Adrenal gland (tissue), 9 donors: ENCODE measurements at regions not wholly inside any gene's neighbourhood (a gene's known extent, or its start where the extent isn't known, plus 50 kb on each side); places are given as distances from the start of the nearest gene placed in this dataset.

Experiments
- DNase-seq, 7 donors: peaks; one replicate each; pipeline ENCODE4 v3.0.0-alpha.2; 2019 to 2020
- H3K27ac ChIP-seq, 5 donors: fragments of 200-600 bp; sonication (generic) in 4 of 5; 1 replicate in 3 of 5; 2 replicates in 2 of 5; pipeline versions ENCODE4 v1.5.1 to v1.8.0; 2016 to 2020; ENCODE audit warnings: mild to moderate bottlenecking in 1 of 5
- H3K27me3 ChIP-seq: fragments of 200-600 bp; 2 replicates; pipeline ENCODE4 v1.8.0; 2021
- H3K36me3 ChIP-seq, 2 donors: fragments of 200-600 bp; replicated peaks in 1 of 2; 1 replicate in 1 of 2; 2 replicates in 1 of 2; pipeline versions ENCODE4 v1.5.1 to v1.8.0; 2018 to 2022
- H3K4me1 ChIP-seq, 2 donors: fragments of 200-600 bp; replicated peaks in 1 of 2; 1 replicate in 1 of 2; 2 replicates in 1 of 2; pipeline versions ENCODE4 v1.5.1 to v1.8.0; 2018 to 2021
- H3K4me3 ChIP-seq, 4 donors: fragments of 200-600 bp; sonication (generic) in 3 of 4; one replicate each; pipeline ENCODE4 v1.5.1; 2016 to 2018
- H3K9me3 ChIP-seq, 3 donors: fragments of 200-600 bp; sonication (generic) in 1 of 3; replicated peaks in 1 of 3; 1 replicate in 2 of 3; 2 replicates in 1 of 3; pipeline versions ENCODE4 v1.5.1 to v1.8.0; 2016 to 2021
- CTCF ChIP-seq, 6 experiments: fragments of 450-650 bp in 4 of 6; fragments of 200-600 bp in 2 of 6; sonication (generic) in 1 of 6; IDR thresholded peaks; 1 replicate in 5 of 6; 2 replicates in 1 of 6; pipeline versions ENCODE4 v1.5.1 to v1.8.0; 2016 to 2021; ENCODE audit warnings: antibody characterized with exemption in 6 of 6, mild to moderate bottlenecking in 2 of 6, moderate library complexity in 1 of 6
- POLR2A ChIP-seq, 2 donors: fragments of 450-650 bp; IDR thresholded peaks; one replicate each; pipeline ENCODE4 v1.6.1; 2017; ENCODE audit warnings: antibody characterized with exemption in 2 of 2, mild to moderate bottlenecking in 2 of 2, moderate library complexity in 1 of 2
- WGBS, 4 donors: extraction: QIAGEN DNeasy Blood & Tissue Kit in 2 of 4; methylation state at CpG; one replicate each; pipeline versions ENCODE4 v1.1.5 to v1.1.7; 2013 to 2017; 5-methylcytosine and 5-hydroxymethylcytosine counted together
- intact Hi-C, 2 donors: fragments of 100-400 bp; cut with DNase I; formaldehyde crosslinking; loops; one replicate each; pipeline versions ENCODE4 v1.14.1 to v1.15.0; 2022 to 2023
- donor health status: healthy with polysubstance abuse.
- donor health status: Bipolar disorder and iron deficiency.
- donor health status: DM: yes; HTN: yes; CAD: no.
- donor health status: DM: no; HTN: no; CAD: no.
- donor health status: DM: no; HTN: no; CAD: no.

DNA sequence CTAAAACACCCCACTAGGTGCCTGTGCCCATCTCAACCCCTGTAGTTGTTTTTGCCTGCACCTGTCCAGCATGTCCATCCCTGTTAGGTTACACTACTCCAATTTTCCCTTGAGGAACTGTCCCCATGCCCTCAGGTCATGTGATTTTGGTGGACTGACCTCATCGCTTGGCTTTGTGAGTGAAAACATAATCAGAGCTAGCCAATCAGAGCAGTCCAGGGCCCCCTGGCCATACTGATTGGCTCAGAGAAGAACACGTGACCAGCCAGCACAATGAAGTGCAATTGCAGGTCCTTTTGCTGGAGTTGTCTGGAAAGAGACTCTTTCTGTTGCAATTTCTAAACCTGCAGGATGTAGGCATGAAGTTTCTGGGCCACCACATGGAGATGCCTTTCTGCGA lies 303.3 kb upstream of the PROX1 start:
- no peak overlapping the region for H3K4me3 ChIP-seq
- no peaks in the 10 kb centered on the region for H3K4me1 ChIP-seq
- no peaks in the 10 kb centered on the region for H3K27me3 ChIP-seq
- no peak for DNase-seq
- WGBS, 4 donors: 79 to 100% (median 91%) methylated on average over 3 of the region's 3 CpGs
- intact Hi-C loops: no loop called here
- no peaks in the 10 kb centered on the region for H3K9me3 ChIP-seq
- no peak for TF ChIP-seq CTCF (IDR thresholded peaks at IDR 0.05)
- no peak for TF ChIP-seq POLR2A (IDR thresholded peaks at IDR 0.05)
- H3K27ac ChIP-seq: no peak overlapping the region
- H3K36me3 ChIP-seq: no peaks in the 10 kb centered on the region

DNA sequence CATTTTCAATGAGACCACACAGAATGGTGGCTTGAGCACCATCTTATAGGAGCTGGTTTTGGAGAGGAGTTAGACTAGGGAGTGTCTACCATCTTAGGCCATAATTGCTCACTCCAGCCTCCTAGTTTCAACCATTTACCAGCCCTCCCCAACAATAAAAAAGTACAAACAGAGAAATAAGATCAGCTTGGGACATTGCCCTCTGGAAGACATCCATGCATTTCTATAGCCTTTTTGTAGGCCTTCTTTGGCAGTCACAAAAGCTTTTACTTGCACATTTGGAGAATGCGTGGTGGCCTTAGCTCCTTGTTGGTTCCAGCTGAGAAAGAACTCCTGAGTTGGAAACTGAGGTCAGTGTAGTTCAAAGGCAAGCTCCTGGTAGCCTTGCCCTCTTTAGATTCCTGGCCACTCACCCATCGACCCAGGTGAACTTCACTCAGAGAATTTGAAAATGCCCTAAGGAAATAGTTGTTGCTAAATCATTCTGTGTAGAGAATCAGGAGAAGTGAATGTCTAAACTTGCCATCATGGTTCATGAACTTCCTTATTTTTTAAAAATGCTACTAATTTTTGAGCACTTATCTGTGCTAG lies 301.7 kb upstream of the PROX1 start:
- H3K9me3 ChIP-seq: no peaks in the 10 kb centered on the region
- no peaks in the 10 kb centered on the region for H3K27me3 ChIP-seq
- no peak overlapping the region for H3K4me3 ChIP-seq
- TF ChIP-seq POLR2A (IDR thresholded peaks at IDR 0.05): no peak
- no peak for TF ChIP-seq CTCF (IDR thresholded peaks at IDR 0.05)
- 82 to 90% (median 86%) methylated on average over 2 of the region's 2 CpGs for WGBS, 4 donors
- H3K27ac ChIP-seq: no peak overlapping the region
- no peaks in the 10 kb centered on the region for H3K36me3 ChIP-seq
- H3K4me1 ChIP-seq: no peaks in the 10 kb centered on the region
- intact Hi-C loops: no loop called here
- DNase-seq: no peak

DNA sequence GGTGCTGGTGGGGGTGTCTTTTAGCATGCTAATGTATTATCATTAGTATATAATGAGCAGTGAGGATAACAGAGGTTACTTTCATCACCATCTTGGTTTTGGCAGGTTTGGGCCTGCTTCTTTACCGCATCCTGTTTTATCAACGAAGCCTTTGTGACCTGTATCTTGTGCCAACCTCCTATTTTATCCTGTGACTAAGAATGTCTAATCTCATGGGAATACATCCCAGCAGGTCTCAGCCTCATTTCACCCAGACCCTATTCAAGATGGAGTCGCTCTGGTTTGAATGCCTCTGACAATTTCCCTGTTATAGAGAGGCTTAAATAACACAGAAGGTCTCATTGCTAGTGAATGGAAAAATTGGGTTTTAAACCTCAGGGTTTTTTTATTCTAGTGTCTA lies 300.8 kb upstream of the PROX1 start:
- no peak for DNase-seq
- WGBS, 4 donors: 85 to 88% (median 85%) methylated on average over 3 of the region's 3 CpGs
- intact Hi-C loops: no loop called here

GRCh38 chr1:213687832-213688231 lies 299.9 kb upstream of the PROX1 start:
- Histone ChIP-seq H3K4me1 (no peaks in the 10 kb centered on the region), H3K27ac (no peak overlapping the region), H3K27me3 (no peaks in the 10 kb centered on the region), H3K9me3 (no peaks in the 10 kb centered on the region), H3K36me3 (no peaks in the 10 kb centered on the region), H3K4me3 (no peak overlapping the region)
- intact Hi-C loops: no loop called here
- TF ChIP-seq POLR2A (IDR thresholded peaks at IDR 0.05): no peak
- TF ChIP-seq CTCF (IDR thresholded peaks at IDR 0.05): no peak
- 54 to 58% (median 57%) methylated on average over 7 of the region's 7 CpGs for WGBS, 4 donors
- no peak for DNase-seq

More for the DNA sequence above, 300.8 kb upstream of the PROX1 start:
- Histone ChIP-seq H3K4me3 (no peak overlapping the region), H3K27me3 (no peaks in the 10 kb centered on the region), H3K36me3 (no peaks in the 10 kb centered on the region), H3K27ac (no peak overlapping the region), H3K9me3 (no peaks in the 10 kb centered on the region), H3K4me1 (no peaks in the 10 kb centered on the region)
- no peak for TF ChIP-seq POLR2A (IDR thresholded peaks at IDR 0.05)
- TF ChIP-seq CTCF (IDR thresholded peaks at IDR 0.05): no peak
